HG03103 (cell line): ENCODE measurements at regions not wholly inside any gene's neighbourhood (a gene's known extent, or its start where the extent isn't known, plus 50 kb on each side); places are given as distances from the start of the nearest gene placed in this dataset.
A peak's percentile ranks its signal among the peaks of the same experiment; 100 is the strongest.
"Not testable (repeated sequence)": the region's sequence is repeated elsewhere in the genome, so short reads cannot be mapped to it uniquely, and the experiment has no call there.

ENCODE experiments used
- ATAC-seq: cut with Tn5 transposase; IDR thresholded peaks from one replicate; pipeline ENCODE4 v1.9.1; 2021; ENCODE audit warnings: low read depth; ENCODE audit not compliant: unreplicated experiment

DNA sequence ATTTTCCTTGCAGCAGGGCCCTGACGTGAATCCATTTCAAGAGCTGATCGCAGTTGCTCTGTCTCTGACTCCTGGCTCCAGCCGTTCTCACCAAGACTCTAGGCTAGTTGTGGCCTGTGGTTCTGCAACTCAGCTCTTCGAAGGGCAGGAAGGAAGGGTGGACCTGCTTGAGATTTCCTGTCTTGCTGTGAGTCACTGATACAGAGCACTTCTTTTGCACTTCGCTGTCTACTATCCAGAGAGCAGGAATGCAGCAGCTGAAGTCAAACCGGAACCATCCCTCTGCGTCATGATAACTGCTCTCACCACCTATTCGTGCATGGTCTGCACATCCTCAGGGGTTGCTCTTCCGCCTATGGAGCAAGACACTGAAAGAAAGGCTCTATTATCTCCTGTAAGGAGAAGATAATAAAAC, 59.7 kb downstream of the RAP2B start:
- ATAC-seq: peak; percentile 97

DNA sequence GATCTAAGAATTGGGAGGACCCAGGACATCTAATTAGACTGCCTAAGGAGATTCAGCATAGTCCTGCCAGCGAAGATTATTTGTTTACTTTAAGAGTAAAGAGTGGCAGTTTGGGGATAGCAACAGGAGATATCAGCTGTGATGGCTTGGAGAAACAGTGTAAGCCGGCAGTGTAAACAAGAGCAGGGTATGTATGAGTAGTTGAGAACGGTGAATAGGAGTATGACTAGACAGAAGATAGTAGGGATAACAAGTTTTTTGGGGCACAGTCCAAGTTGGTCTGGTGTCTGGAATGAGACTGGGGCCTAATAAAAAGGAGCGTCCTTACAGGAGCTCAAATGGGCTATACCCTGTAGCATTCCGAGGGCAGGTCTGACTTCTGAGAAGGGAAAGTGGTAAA, 64.9 kb downstream of the RAP2B start:
- not testable (repeated sequence) for ATAC-seq

DNA sequence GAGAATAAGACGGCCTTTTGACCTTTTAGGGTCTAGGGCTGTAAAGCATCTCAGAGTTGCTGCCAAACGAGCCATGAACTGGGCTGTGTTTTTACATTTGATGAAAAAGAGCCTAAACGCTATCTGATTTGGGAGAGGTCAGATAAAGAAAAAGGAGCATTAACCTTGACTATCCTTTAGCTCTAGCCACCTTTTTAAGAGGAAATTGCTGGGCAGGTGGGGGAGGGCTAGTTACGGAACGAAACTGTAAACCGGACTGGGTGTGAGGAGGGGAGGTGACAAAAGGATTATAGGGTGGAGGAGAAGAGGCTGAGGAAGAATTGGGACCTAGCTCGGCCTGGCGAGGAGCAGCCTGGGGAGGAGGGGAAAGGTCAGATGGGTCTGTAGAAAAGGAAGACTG, 68.4 kb downstream of the RAP2B start:
- ATAC-seq: not testable (repeated sequence)

DNA sequence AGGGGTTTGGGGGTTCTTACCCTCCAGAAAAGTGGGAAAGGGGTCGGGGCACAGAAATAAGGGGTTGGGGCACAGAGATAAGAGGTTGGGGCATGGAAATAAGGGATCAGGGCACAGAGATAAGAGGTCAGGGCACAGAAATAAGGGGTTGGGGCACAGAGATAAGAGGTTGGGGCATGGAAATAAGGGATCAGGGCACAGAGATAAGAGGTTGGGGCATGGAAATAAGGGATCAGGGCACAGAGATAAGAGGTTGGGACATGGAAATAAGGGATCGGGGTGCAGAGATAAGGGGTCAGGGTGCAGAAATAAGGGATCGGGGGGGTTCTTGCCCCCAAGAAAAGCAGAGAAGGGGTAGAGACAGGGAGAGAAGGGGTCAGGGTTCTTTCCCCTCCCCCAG, 69.2 kb downstream of the RAP2B start:
- not testable (repeated sequence) for ATAC-seq

DNA sequence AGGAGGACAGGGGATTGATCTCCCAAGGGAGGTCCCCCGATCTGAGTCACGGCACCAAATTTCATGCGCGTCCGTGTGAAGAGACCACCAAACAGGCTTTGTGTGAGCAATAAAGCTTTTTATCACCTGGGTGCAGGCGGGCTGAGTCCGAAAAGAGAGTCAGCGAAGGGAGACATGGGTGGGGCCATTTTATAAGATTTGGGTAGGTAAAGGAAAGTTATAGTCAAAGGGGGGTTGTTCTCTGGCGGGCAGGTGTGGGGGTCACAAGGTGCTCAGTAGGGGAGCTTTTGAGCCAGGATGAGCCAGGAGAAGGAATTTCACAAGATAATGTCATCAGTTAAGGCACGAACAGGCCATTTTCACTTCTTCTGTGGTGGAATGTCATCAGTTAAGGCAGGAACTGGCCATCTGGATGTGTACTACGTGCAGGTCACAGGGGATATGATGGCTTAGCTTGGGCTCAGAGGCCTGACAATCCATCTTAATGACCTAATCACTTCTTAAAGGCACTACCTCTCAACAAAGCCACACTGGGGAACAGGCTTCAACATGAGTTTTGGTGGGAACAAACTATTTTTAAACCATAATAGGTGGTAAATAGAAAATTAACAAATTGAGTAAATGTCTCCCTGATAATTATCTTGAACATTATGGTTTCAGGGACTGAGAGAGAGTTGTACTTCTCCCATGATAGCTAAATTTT, 70.2 kb downstream of the RAP2B start:
- ATAC-seq: not testable (repeated sequence)

DNA sequence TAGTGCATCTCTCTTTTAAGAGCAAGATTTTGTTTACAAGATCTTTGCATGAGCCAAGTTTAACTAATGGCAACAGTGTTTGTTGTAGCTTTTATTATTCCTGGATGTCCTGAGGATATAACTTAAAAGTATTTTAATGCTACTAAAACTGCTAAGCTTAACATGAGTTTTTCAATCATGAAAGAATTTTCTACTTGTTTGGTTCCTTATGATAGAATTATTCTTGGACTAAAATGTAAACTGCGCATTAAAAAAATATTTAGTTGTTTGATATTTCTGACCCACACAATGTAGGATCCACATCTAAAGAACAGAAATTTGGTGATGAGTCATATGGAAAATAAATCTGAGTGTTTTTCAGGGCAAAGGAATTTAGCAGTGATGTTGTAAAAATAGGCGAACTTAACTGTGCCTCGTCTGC, 70.8 kb downstream of the RAP2B start:
- ATAC-seq: no peak

DNA sequence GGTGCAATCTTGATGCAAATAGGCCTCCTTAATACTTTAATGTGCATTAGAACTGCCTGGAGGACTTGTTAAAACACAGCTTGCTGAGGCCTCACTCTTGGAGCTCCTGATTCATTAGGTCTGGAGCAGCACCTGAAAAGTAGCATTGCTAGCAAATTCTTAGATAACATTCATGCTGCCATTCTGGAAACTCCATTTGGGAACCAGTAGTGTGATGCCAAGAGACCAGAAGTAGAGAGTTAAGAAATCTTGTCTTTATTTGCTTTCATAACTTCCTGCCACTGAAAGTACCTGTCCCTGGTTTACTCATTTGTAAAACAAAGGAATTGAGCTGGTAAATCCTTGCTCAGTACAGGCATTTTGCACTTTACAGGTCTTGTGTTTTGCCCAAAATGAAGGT, 72.0 kb downstream of the RAP2B start:
- no peak for ATAC-seq

DNA sequence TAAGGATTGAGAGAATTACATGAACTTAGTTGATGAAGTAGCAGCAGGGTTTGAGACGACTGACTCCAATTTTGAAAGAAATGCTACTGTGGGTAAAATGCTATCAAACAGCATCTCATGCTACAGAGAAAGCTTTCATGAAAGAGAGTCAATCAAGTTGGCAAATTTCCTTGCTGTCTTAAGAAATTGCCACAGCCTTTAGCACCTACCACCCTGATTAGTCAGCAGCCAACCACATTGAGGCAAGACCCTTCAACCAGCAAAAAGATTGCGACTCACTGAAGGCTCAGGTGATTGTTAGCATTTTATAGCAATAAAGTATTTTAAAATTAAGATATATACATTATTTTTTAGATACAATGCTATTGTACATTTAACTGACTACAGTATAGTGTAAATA, 80.9 kb downstream of the RAP2B start:
- ATAC-seq: no peak

DNA sequence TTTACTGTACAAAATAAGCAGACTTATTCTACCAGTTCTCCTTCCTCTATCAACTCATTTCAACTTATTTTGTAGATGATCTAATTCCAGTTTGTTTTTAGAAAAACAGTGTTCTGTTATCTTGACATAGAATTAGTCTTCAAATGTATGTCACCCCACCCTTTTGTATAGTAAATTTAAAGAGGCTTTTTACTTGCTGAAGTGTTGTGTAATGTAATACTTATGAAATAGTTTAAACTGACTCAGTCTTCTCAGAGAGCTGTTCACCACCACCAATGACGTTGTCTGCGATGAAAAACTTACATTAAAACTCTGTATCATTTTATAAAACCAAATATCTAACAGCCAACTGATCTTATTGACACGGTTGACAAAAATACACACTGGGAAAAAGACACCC, 82.9 kb downstream of the RAP2B start:
- no peak for ATAC-seq

DNA sequence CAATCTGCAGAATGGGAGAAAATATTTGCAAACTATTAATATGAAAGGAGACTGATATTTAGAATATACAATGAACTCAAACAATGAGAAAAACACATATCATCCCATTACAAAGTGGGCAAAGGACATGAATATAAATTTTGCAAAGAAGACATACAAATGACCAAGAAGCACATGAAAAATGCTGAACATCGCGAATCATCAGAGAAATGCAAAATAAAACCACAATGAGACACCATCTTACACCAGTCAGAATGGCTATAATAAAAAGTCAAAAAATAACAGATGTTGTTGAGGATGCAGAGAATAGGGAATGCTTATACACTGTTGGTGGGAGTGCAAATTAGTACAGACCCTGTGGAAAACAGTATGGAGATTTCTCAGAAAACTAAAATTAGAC, 83.6 kb downstream of the RAP2B start:
- no peak for ATAC-seq

DNA sequence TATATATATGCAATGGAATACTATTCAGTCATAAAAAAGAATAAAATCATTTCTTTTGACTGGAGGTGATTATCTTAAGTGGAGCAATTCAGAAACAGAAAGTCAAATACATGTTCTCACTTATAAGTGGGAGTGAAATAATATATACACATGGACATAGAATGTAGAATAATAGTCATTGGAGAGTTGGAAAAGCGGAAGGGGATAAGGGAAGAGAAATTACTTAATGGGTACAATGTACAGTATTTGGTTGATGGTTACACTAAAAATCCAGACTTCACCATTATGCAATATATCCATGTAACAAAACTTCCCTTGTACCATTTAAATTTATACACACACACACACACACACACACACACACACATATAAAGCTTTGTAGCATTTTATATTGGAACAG, 84.3 kb downstream of the RAP2B start:
- ATAC-seq: no peak

DNA sequence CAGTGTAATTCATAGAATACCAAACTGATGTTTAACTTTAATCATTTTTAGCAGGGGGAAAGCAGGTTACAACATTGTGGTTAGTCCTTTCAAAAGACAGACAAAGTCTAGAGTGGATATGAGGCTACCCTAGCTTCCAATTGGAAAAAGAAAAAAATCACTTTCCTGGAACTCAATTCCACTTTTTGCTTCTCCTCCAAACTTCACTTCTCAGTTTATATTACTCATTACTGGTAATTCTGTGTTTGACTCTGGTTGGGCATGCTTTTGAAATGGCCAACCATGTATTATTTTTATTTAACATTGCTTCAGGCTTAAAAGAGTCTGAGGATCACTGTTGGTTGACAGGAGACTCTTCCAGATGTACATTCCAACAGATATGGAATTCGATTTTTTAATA, 84.8 kb downstream of the RAP2B start:
- no peak for ATAC-seq

DNA sequence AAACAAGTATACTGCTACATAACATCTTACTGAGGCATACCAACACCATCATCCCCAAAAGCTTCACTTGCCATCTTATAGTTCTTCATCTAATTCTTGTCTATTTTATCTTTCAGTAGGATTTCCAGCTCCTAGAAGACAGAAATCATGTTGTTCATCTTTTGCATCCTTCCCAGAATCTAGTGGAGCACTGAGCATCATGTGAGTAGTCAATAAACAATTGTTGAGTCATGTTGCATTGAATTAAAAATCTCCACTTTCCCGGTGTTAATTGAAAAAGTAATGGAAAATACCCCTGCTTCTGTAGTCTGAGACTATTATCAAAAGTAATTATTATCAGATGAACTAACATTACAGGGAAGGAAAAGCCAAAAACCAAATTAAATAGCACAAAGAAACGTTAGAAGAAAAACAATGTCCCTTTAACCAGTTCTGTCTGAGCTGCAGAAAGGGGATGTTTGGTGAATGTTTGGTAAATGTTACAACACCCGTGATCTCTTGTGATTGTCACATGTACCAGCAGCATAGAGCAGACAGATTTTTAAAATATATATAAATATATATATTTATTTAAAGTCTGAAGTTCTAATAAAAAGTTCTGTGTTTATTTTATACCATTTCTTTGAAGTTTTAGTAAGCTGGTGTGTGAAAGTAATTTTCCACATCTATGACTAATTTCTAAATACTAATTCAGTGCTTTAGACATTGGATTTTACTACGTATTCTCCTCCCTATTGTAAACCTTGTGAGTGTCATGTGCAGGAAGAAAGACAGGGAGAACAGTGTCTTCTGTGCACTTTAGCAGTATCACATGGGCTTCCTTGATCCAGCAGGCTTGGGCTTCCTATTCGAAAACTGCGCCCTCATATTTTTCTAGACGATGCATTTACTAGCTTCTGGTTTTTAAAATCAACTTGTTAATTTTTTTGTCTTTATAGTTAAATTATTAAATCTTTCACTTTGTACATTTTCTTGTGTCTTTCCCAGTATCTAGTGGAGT, 85.6 kb downstream of the RAP2B start:
- no peak for ATAC-seq

DNA sequence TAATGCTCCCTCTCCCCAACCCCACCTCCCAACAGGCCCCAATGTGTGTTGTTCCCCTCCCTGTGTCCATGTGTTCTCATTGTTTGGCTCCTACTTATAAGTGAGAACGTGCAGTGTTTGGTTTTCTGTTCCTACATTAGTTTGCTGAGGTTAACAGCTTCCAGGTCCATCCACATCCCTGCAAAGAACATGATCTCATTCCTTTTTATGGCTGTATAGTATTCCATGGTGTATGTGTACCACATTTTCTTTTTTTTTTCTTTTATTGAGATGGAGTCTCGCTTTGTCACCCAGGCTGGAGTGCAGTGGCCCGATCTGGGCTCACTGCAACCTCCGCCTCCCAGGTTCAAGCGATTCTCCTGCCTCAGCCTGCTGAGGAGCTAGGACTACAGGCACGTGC, 86.8 kb downstream of the RAP2B start:
- not testable (repeated sequence) for ATAC-seq

DNA sequence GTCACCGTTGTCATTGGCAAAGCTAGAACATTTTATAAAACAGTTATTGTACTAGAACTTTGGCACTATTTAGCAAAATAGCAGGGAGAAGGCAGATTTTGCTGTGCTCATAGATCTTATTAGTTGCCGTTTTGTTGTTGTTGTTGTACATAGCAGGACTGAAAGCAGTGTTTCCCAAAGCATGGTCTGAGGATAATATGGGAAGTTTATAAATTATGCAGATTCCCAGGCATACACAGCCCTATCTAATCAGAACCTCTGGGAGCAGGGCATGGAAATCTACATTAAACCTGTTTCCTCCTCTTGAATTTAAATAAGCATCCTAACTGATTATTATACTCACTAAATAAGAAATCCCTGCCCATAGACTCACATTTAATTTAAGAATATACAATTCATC, 87.9 kb downstream of the RAP2B start:
- ATAC-seq: no peak

DNA sequence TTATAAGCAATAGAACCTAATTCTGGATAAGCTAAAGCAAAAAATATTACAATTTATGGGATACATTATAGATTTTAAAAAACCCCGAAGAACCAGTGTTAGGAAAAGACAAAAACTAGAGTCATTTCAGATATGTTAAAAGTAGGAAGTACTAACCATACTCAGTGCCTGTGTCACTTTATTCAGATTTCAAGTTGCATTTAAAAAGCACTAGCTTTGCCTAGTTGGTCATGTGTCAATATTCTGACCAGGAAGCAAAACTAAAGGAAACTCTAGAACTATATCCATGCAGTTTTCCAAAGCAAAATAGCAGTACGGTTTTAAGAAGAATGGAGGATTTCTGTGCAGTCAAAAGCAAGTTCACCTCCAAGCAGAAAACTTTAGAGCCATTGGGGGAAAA, 88.4 kb downstream of the RAP2B start:
- ATAC-seq: no peak

DNA sequence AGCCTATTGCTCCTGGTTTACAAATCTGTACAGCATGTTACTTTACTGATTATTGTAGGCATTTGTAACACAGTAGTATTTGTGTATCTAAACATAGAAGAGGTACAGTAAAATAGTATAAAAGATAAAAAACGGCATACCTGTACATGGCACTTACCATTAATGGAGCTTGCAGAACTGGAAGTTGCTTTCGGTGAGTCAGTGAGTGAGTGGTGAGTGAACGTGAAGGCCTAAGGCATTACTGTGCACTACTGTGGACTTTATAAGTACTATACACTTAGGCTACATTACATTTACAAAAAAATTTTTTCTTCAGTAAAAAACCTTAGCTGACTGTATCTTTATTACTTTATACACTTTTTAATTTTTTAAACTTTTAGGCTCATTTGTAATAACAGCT, 90.9 kb downstream of the RAP2B start:
- ATAC-seq: no peak

DNA sequence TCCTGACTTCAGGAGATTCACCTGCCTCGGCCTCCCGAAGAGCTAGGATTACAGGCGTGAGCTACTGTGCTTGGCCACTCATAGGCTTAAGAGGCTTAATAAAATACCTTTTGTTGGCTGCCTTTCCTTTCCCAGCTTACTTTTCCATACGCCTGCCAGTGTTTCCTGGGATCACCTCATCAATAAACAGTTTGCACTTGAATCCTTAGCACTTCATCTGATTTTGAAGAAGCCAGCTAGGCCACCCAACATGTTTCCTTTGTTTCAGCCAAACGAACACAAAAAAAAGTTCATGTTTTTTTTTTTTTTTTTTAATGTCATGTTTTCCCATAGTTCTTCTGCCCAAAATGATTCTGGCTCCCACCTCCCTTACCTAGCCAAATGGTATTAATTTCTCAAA, 92.3 kb downstream of the RAP2B start:
- no peak for ATAC-seq

DNA sequence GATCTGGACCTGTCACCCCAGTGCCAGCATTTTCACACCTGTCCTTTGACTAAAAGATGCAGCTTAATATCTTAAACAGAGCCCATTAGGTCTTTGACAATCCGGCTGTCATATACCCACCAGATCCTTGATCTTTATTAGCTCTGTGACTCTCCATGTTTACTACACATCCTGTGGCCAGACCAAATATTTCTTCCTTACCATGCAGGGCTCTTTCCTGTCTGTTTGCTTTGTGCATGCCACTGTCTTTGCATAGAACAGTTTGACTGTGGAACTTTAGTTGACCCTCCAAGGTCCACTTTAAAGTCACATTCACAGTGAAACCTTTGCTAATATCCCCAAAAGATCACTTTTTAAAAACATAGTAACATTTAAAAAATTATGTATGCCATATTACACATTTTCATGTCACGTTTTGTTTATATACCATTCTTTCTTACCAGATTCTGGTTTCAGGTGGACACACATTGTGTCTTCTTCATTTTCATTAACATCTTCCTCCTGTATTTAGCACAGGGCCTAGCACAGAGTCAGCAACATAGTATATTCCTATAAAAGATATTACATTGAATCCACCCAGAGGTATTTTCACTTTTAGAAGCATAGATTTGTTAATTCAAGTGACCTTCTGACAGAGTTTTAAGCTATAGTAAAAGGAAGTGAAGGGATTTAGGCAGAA, 95.8 kb downstream of the RAP2B start:
- ATAC-seq: no peak

DNA sequence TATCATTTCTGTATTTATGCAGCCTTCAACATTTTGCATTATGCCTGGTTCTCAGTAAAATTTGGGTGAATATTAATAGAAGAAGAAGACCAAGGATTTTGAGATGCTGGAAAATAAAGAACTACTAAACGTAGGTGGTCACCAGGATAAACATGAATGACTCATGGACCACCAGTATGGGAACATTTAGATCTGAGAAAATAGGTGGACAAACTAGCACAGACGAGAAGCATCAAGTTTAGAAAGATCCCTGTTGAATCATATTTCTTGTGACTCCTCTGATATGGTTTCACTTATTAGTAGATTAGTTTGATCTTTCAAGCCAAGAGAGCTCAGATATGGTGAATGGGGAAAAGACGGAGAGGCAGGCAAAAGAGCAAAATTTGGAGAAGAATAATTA, 97.9 kb downstream of the RAP2B start:
- no peak for ATAC-seq

DNA sequence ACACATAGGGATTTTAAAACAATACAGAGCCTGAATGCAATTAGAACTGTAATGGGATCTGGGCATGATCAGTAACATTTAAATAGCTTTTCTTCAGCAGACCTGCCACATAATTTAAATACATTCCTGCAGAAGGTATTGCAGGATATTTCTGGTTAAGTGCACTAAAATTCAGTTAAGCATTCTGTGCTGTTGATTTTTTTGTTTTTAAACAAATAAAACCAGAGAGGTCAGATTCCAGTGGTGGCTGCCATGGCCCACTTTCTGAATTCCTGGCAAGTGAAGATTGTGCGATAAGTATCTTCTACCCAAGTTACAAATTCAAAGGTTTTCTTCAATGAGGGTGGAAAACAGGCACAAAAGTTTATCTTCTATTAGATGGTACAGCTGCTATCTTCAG, 98.7 kb downstream of the RAP2B start:
- ATAC-seq: no peak
